Ecto neural progenitor cell (in vitro differentiated cells): ENCODE measurements at regions not wholly inside any gene's neighbourhood (a gene's known extent, or its start where the extent isn't known, plus 50 kb on each side); places are given as distances from the start of the nearest gene placed in this dataset.
"Not testable (repeated sequence)": the region's sequence is repeated elsewhere in the genome, so short reads cannot be mapped to it uniquely, and the experiment has no call there.

Source experiments
- DNase-seq: peaks from one replicate; pipeline ENCODE4 v3.0.0-alpha.2; 2018; ENCODE audit warnings: low spot score

DNA sequence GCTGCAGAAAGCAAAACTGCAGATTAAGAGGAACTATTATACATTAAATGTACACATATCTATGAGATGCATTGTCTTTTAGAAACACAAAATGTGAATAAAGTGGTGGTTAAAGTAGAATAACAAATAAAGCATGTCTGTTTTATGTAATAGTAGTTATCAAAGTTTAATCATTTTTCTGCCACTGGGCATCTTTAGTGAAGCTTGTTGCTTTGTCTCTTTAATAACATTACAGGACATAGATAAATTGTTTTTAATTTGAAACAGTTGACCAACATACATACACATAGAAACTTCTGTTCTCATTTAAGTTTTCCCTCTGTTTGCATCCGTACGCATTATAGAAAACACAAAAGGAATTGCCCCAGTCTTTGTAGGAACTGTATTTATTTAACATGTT is 1700.0 kb upstream of the ADGRL3 start:
- no peak for DNase-seq

- DNase-seq = no peak
Measured at GRCh38 chr4:59503731-59504130, 1696.4 kb upstream of the ADGRL3 start.

- DNase-seq = not testable (repeated sequence)
Measured at GRCh38 chr4:59511809-59512208, 1688.3 kb upstream of the ADGRL3 start.

- DNase-seq = no peak
Measured at GRCh38 chr4:59517007-59517406, 1683.1 kb upstream of the ADGRL3 start.

DNA sequence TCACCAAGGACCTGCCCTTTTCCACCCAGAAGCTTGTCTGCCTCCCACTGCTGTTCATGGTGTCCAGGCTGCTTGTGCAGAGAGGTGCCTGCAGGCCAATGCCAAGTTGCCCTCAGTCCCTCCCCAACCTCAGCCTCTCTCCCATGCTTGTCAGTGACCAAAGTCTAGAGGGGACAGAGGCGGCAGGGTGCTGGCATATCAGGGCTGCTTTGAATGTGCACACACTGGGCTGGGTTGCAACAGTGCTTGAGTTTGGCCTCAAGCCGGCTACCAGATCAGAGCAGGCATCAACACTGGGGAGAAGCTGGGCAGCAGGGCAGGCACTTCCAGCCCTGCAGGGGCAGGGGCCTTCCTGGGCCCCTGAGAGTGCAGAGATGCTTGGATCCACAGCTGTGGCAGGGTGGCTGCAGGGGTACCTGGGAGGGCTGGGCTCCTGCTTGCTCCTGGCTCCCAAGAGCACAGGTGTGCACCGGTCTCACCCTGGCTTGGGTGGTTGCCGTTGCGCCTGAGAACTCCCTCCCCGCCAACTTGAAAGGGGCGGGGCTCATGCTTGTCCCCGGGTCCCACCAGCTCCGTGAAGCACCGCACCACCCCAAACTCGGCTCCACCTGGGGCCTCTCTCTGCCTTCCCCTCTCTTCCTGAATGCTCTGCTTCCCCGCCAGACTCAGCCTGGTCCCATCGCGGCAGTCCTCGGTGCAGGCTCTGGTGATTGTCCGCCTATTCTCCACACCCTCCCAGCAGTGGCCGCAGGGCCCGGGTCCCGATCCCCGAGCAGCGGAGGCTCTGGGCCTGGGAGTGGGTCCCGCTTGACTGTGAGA is 1681.9 kb upstream of the ADGRL3 start:
- peak; percentile 54 for DNase-seq

DNA sequence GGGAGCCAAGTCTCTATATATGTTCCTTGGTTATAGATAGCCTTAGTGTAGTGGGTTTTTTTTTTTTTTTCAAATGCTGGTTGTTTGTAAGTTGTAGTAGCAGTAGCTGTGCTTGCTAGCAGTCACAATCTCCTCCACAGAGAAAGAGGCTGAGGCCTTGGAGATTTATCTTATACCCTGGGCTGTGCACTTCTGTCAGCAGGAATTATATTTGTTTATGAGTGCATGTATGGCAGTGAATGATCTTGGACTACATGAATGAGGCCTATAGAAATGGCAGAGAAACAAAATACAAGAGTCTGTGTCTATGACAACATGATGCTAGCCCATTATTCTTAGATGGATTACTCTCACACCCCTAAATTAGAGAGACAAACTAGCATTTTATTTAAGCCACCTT is 1674.2 kb upstream of the ADGRL3 start:
- DNase-seq = no peak

GRCh38 chr4:59535541-59535940 is 1664.6 kb upstream of the ADGRL3 start:
- DNase-seq = no peak

GRCh38 chr4:59536428-59536827 is 1663.7 kb upstream of the ADGRL3 start:
- DNase-seq = no peak

DNA sequence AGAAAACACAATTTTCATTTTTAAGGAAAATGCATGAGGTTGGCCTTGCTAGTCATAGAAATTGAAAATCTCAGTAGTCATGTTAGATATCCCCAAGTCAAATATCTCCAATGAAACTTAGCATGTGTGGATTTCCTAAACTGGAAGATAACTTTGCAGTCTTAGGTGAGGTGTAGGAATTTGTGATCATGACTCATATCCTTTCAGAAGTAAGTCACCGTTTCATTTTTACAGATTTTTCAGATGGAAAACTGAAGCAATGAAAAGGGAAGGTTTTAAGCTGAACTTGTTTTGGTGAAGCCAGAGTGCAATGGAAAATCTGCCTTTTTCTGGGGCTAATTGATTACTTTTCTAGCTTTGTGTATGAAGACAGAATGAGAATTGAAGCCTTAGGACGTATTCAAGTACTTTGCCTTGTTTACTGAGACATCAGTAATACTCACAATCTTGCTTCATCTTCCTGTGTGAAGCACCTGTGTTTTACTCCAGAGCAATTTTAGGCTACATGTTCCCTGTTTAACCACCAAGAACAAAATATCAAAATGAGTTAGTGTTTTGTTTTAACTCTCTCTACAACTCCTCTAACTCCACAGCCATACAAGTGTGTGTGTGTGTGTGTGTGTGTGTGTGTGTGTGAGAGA is 1662.8 kb upstream of the ADGRL3 start:
- DNase-seq = no peak

DNA sequence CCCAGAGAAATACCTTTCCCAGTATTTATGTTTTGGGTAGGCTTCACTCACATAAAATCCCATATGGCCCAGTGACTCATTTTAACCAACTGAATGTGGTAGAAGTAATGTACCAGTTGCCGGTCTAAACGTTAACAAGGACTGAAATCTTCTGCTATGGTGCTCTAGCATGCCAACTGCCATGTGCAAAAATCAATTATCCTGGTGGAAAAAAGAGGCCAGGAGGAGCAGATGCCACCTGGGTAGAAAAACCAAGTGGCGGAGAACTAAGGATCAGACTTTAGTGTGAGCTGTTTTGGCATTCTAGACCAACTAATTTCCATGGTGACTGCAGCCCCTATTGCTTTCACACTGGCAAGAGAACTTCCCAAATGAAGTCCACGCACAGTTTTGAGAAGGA is 1660.7 kb upstream of the ADGRL3 start:
- DNase-seq = no peak

DNA sequence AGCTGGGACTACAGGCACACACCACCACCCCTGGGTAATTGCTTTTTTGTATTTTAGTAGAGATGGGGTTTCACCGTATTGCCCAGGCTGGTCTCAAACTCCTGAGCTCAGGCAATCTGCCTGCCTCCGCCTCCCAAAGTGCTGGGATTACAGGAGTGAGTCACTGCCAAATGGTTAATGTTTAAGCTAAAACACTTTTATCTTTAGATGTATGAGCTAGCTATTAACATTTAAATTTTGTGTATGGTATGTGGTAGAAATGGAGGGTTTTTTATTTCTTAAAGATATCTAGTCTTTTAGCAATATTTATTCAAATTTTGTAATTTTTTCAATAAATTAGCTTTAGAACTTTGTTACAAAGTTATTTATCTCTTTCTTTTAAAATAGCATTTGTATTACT is 1659.8 kb upstream of the ADGRL3 start:
- DNase-seq = no peak

- no peak for DNase-seq
Measured at GRCh38 chr4:59553063-59553720, 1646.9 kb upstream of the ADGRL3 start.

DNA sequence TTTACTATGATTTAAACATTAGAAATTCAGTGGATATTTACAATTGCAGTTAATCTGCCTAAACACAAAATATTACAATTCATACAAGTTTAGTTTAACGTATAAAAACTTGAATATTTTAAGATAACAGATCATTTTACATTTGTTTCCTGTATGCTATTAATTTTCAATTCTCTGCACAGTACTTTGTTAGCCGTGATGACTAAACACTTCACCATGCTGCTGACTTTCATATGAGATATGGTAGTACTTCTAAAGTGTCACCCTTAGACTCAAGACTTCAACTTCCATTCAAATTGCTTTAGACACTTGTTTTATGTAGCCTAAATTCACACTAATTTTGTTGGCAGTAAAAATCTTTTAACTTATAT is 1646.4 kb upstream of the ADGRL3 start:
- DNase-seq = no peak

GRCh38 chr4:59556191-59556590 is 1643.9 kb upstream of the ADGRL3 start:
- not testable (repeated sequence) for DNase-seq

- not testable (repeated sequence) for DNase-seq
Measured at GRCh38 chr4:59560141-59560648, 1639.9 kb upstream of the ADGRL3 start.

GRCh38 chr4:59565836-59566235 is 1634.3 kb upstream of the ADGRL3 start:
- no peak for DNase-seq

DNA sequence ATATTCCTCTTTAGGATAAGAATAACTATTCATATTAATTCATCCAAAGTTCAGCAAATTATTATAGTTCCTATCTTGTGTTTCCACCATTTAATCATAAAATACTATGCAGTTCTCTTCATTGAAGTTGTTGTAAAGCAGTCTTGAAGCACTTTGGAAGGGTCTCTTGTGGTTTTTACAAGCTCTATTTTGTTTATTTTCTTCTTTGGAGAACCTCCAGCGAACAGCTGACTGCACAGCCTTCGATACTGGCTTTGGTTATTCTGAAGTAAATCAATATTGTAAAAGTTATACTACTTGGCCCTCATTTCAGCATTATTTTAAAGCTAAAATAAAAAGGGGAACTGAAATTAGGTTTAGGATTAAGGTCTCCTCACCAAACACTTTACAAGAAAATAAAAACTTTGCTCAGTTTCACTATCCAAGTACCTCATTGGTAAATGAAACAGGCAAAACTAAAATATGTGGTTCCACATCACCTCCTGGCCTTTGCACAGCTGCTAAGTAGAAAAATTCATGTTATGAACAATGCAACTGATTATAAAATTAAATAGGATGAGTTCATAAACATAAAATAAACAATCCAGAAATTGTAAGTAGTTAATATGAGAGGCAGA is 1629.2 kb upstream of the ADGRL3 start:
- DNase-seq = no peak

DNA sequence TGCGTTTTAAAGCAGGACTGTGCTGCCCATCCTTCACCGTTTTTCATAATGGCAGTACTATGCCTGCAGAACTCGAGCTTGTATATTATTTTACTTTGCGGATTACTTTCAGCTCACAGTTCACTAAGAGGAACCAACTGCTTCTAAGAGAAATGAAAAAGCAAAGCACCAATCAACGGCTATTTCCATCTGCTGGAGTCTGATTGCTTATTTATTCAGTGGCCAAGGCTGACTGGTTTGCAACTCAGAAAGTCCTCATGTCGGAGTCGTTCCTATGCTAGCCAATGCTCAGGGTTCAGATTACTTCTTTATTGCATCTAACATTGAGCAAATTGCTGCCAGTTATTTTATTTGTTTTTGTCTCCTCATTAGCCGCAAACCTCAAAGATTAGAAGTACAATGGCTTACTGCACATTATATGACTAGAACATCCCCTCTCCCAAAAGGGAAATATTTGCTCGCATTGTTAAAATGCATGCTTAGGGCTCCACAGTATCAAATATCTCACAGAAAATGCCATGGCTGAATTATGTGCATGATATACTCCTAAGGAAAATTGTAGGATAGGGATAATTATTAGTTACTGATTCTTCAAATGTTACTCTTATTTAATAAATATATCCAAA is 1628.2 kb upstream of the ADGRL3 start:
- no peak for DNase-seq

GRCh38 chr4:59583845-59584568 is 1616.1 kb upstream of the ADGRL3 start:
- DNase-seq = no peak

GRCh38 chr4:59597536-59598329 is 1602.4 kb upstream of the ADGRL3 start:
- no peak for DNase-seq

- no peak for DNase-seq
Measured at GRCh38 chr4:59598330-59598618, 1601.9 kb upstream of the ADGRL3 start.
